K562 (cell line): ENCODE measurements at regions not wholly inside any gene's neighbourhood (a gene's known extent, or its start where the extent isn't known, plus 50 kb on each side); places are given as distances from the start of the nearest gene placed in this dataset.

Experiments used
- ATAC-seq: fragments of 200-7000 bp; cut with Tn5 transposase; 3 replicates; pipeline ENCODE4 v1.9.1; 2020; ENCODE audit warnings: moderate library complexity
- BruUV-seq: library from RNA; stranded (reverse); fragments of 400-500 nt; replicated peaks from 2 replicates; lab custom pipeline; 2021; lab: Mats Ljungman, UMichigan
- CTCF ChIA-PET: fragments of 300-600 bp; formaldehyde crosslinking; extraction: SDS; loops from one replicate; lab custom pipeline; 2021; ENCODE audit warnings: low intra/inter-chr PET ratio; lab: Yijun Ruan, JAX
- POLR2A ChIA-PET: fragments of 300-600, 350-650 bp; sonication (Branson Sonifier 250); formaldehyde crosslinking; extraction: SDS; loops from one replicate; lab custom pipeline; 2021; ENCODE audit warnings: antibody characterized with exemption, inconsistent platforms; lab: Yijun Ruan, JAX
- DNase-seq, 4 experiments: peaks; one replicate each; pipeline versions ENCODE4 v3.0.0 to v3.0.0-alpha.2; 2011 to 2018; ENCODE audit warnings: low spot score in 3 of 4, mixed read lengths in 3 of 4; ENCODE audit errors: extremely low read depth in 1 of 4
- FAIRE-seq: peaks from 2 replicates; lab custom pipeline; 2011; peaks lifted over from hg19 to GRCh38; lab: Jason Lieb, UNC
- H2AFZ ChIP-seq: 2 replicates; pipeline ENCODE4 v1.6.0; 2011; ENCODE audit warnings: low read depth, low read length, control low read depth, inconsistent platforms
- H3K27ac ChIP-seq: fragments of 200-600 bp; 3 replicates; pipeline ENCODE4 v1.8.0; 2011; ENCODE audit warnings: low read depth, mild to moderate bottlenecking, control low read depth, inconsistent platforms, low read length, moderate library complexity, mixed read lengths; ENCODE audit errors: extremely low read depth
- H3K27me3 ChIP-seq, 2 experiments: fragments of 300-600 bp in 1 of 2; 2 replicates in 1 of 2; 3 replicates in 1 of 2; pipeline versions ENCODE4 v1.6.0 to v1.8.0; 2011; ENCODE audit warnings: inconsistent platforms in 2 of 2, low read length in 2 of 2, mild to moderate bottlenecking in 1 of 2, mixed read lengths in 1 of 2, moderate library complexity in 1 of 2; ENCODE audit not compliant: control insufficient read depth in 2 of 2, insufficient read depth in 2 of 2
- H3K36me3 ChIP-seq: fragments of 300-600 bp; 3 replicates; pipeline ENCODE4 v1.8.0; 2011; ENCODE audit warnings: mild to moderate bottlenecking, low read length, inconsistent platforms; ENCODE audit not compliant: control insufficient read depth, insufficient read depth
- H3K4me1 ChIP-seq, 2 experiments: fragments of 200-600 bp in 1 of 2; replicated peaks in 1 of 2; 2 replicates in 1 of 2; 3 replicates in 1 of 2; pipeline versions ENCODE4 v1.5.1 to v1.8.0; 2011; ENCODE audit warnings: inconsistent platforms in 2 of 2, low read length in 2 of 2, mild to moderate bottlenecking in 1 of 2, mixed read lengths in 1 of 2, moderate library complexity in 1 of 2; ENCODE audit not compliant: control insufficient read depth in 2 of 2, insufficient read depth in 2 of 2
- H3K4me2 ChIP-seq: 2 replicates; pipeline ENCODE4 v1.6.1; 2011; ENCODE audit warnings: low read length, control low read depth, inconsistent platforms, mixed read lengths; ENCODE audit not compliant: insufficient read depth
- H3K4me3 ChIP-seq: fragments of 200-600 bp; sonication (generic), shearing (Covaris generic); 2 replicates; pipeline ENCODE4 v1.5.1; 2016; ENCODE audit warnings: control low read depth, inconsistent platforms
- H3K79me2 ChIP-seq: fragments of 200-600 bp; 3 replicates; pipeline ENCODE4 v1.8.0; 2011; ENCODE audit warnings: low read length, inconsistent platforms; ENCODE audit not compliant: control insufficient read depth, insufficient read depth
- H3K9ac ChIP-seq, 2 experiments: 2 replicates each; pipeline versions ENCODE4 v1.6.0 to v1.6.1; 2011; ENCODE audit warnings: low read depth in 2 of 2, low read length in 2 of 2, control low read depth in 1 of 2, inconsistent platforms in 1 of 2, mild to moderate bottlenecking in 1 of 2, mixed read lengths in 1 of 2; ENCODE audit not compliant: insufficient read depth in 1 of 2
- H3K9me1 ChIP-seq: one replicate; pipeline ENCODE4 v1.6.0; 2011; ENCODE audit warnings: inconsistent platforms, mild to moderate bottlenecking, low read length, moderate library complexity; ENCODE audit not compliant: control insufficient read depth, insufficient read depth
- H3K9me3 ChIP-seq: replicated peaks from 2 replicates; pipeline ENCODE4 v1.5.1; 2011; ENCODE audit warnings: low read depth, low read length, inconsistent platforms; ENCODE audit not compliant: control insufficient read depth, insufficient read depth
- H4K20me1 ChIP-seq: replicated peaks from 2 replicates; pipeline ENCODE4 v1.6.1; 2011; ENCODE audit warnings: low read length, inconsistent platforms, mixed read lengths; ENCODE audit not compliant: control insufficient read depth, insufficient read depth
- CHD2 ChIP-seq: IDR thresholded peaks from 2 replicates; pipeline ENCODE4 v1.6.1; 2011; ENCODE audit warnings: low read depth, low read length
- NFXL1 ChIP-seq: fragments of 450-650 bp; formaldehyde crosslinking; IDR thresholded peaks from 2 replicates; pipeline ENCODE4 v1.4.0; 2021; ENCODE audit warnings: mild to moderate bottlenecking
- TBP ChIP-seq: optimal IDR thresholded peaks from 2 replicates; pipeline ENCODE3; 2011; ENCODE audit warnings: low read depth, low read length, improper control_type of control experiment
- TFAM ChIP-seq: fragments of 250-450 bp; sonication (Bioruptor Pico); conservative IDR thresholded peaks from 2 replicates; pipeline ENCODE4 v1.5.0; 2021; ENCODE audit warnings: mild to moderate bottlenecking, moderate library complexity
- TSC22D4 ChIP-seq: fragments of 450-650 bp; IDR thresholded peaks from 2 replicates; pipeline ENCODE4 v1.6.1; 2016; ENCODE audit warnings: missing genetic modification characterization, missing biosample characterization, control low read depth
- ZNF12 ChIP-seq: sonication (generic); formaldehyde crosslinking; IDR thresholded peaks from 2 replicates; pipeline ENCODE4 v1.4.0; 2020; ENCODE audit warnings: mild to moderate bottlenecking, missing genetic modification reagents
- WGBS: fragments of 100-300 bp; shearing (Covaris generic); methylation state at CpG from one replicate; pipeline ENCODE4 v1.1.6; 2016; ENCODE audit warnings: low coverage, mixed read lengths; ENCODE audit not compliant: insufficient coverage; ENCODE audit errors: missing lambda C conversion rate; 5-methylcytosine and 5-hydroxymethylcytosine counted together
- in situ Hi-C: fragments of 300-500 bp; cut with MboI; formaldehyde crosslinking; loops from 4 replicates; pipeline ENCODE4 v1.15.0; 2018; ENCODE audit warnings: inconsistent platforms, mixed read lengths
- intact Hi-C: fragments of 100-400 bp; cut with micrococcal nuclease; formaldehyde crosslinking; loops from 2 replicates; pipeline ENCODE4 v1.14.2; 2022
- TF ChIP-seq, protein P1 (sequence below): fragments of 450-650 bp; formaldehyde crosslinking; IDR thresholded peaks from 2 replicates; pipeline ENCODE4 v1.4.0; 2022; ENCODE audit warnings: mild to moderate bottlenecking, moderate library complexity

DNA sequence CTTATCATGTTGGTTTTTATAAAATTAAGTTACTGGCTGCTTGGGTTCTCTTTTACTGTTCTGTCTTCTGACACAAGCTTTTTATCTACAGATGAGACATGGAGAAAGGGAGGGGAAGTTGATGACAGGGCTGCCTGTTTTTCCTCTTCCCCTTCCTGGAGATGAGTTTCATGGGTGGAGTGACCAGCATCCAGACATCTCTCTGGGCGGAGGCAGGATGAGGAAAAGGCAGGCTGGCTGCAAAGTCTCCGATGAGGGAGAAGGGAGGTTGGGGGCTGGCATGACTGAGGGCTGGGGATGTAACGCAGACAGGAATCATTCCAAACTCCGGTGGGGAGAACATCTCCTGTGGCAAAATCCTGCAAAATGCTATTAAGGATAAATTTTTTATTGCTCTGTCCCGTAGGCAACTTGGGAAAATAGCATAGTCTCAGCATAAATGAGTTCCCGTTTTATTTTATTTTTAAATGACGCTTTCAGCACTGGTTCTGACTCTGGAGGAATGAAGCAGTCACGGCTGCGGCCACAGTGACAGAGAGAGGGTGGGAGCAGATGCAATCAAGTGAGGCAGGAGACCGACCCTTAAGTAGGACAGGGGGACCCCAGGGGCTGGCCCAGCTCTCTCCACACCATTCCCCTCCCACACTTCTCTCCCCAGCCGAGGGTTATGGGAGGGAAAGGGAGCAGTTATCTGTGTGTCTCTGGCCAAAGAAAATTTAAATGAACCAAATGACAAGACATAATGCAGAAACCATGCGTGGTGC is 108.8 kb upstream of the PMEPA1 start:
- in situ Hi-C loops (no loop called here), intact Hi-C loops (no loop called here)
- TF ChIP-seq CHD2 (no peak), ZNF12 (CRISPR knock-in tag) (no peak), NFXL1 (no peak), TFAM (no peak), TSC22D4 (tag) (no peak), TBP (no peak)
- TF ChIP-seq, protein P1, sequence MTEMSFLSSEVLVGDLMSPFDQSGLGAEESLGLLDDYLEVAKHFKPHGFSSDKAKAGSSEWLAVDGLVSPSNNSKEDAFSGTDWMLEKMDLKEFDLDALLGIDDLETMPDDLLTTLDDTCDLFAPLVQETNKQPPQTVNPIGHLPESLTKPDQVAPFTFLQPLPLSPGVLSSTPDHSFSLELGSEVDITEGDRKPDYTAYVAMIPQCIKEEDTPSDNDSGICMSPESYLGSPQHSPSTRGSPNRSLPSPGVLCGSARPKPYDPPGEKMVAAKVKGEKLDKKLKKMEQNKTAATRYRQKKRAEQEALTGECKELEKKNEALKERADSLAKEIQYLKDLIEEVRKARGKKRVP (CRISPR knock-in tag) = no peak
- no TSS peak for BruUV-seq
- whole genome bisulfite sequencing = 0% methylated on average over 12 of the region's 12 CpGs
- ChIA-PET CTCF (no interaction called here), POLR2A (no interaction called here)
- H3K9ac ChIP-seq = no peak overlapping the region
- no peaks in the 10 kb centered on the region for H3K4me1 ChIP-seq
- no peak overlapping the region for H3K4me3 ChIP-seq
- no peaks in the 10 kb centered on the region for H3K79me2 ChIP-seq
- H3K9me3 ChIP-seq = no peaks in the 10 kb centered on the region
- no peak overlapping the region for H3K4me2 ChIP-seq
- H2AFZ ChIP-seq = no peak overlapping the region
- no peaks in the 10 kb centered on the region for H3K36me3 ChIP-seq
- DNase-seq (no peak), ATAC-seq (no peak), FAIRE-seq (no peak)
- peaks cover 0 to 31% of the 10 kb centered on the region in 2 experiments; a peak in 1 of 5 replicates for H3K27me3 ChIP-seq
- no peak overlapping the region for H3K27ac ChIP-seq
- no peaks in the 10 kb centered on the region for H4K20me1 ChIP-seq
- no peaks in the 10 kb centered on the region for H3K9me1 ChIP-seq
